ENCODE measurements at regions not wholly inside any gene's neighbourhood (a gene's known extent, or its start where the extent isn't known, plus 50 kb on each side); places are given as distances from the start of the nearest gene placed in this dataset.

GRCh38 chr1:13900583-13900982 lies 200.6 kb downstream of the PRDM2 start:
- Histone ChIP-seq H3K79me2 (ENCODE audit: insufficient read depth, low read length) (no peaks in the 10 kb centered on the region), H3K27me3 (ENCODE audit: control insufficient read depth in 2 of 2, insufficient read depth in 2 of 2, low read length in 2 of 2) (no peaks in the 10 kb centered on the region), H2AFZ (ENCODE audit: insufficient read depth, low read depth, low read length, poor library complexity, severe bottlenecking) (no peak overlapping the region), H3K4me2 (replicated peaks; ENCODE audit: extremely low read depth, low read length, poor library complexity, severe bottlenecking) (no peak overlapping the region), H3K9ac (ENCODE audit: insufficient read depth, low read length, poor library complexity, severe bottlenecking) (no peak overlapping the region), H3K4me3 (replicated peaks in 1 of 3; ENCODE audit: low read depth in 2 of 3, low read length in 3 of 3) (no peak overlapping the region), H4K20me1 (ENCODE audit: insufficient read depth, low read length) (no peaks in the 10 kb centered on the region), H3K9me3 (replicated peaks in 1 of 2; ENCODE audit: control insufficient read depth in 1 of 2, insufficient read depth in 1 of 2, low read length in 2 of 2) (no peaks in the 10 kb centered on the region), H3K36me3 (replicated peaks in 1 of 2; ENCODE audit: control insufficient read depth in 1 of 2, insufficient read depth in 2 of 2, low read length in 2 of 2) (no peaks in the 10 kb centered on the region), H3K27ac (ENCODE audit: low read depth in 1 of 2, low read length in 2 of 2) (no peak overlapping the region), H3K4me1 (ENCODE audit: control insufficient read depth in 1 of 2, insufficient read depth in 2 of 2, low read length in 2 of 2) (no peaks in the 10 kb centered on the region)
- H3K9me3 Mint-ChIP-seq = peaks cover 0 to 12% (median 0%) of the 10 kb centered on the region in 7 donors
- peaks cover 3 to 8% (median 6%) of the 10 kb centered on the region in 3 donors for H3K27me3 Mint-ChIP-seq (ENCODE audit: low read depth in 3 of 3)
- TF ChIP-seq CTCF (IDR thresholded peaks at IDR 0.05) = no peak
- no peak overlapping the region for H3K4me3 Mint-ChIP-seq
- DNase-seq = no peak
- intact Hi-C loops (cut with micrococcal nuclease) = no loop called here
- no peak overlapping the region for H3K27ac Mint-ChIP-seq
- WGBS (ENCODE audit: insufficient coverage) = no CpG with 5 or more reads among the region's 1 CpG
- H3K4me1 Mint-ChIP-seq = no peaks in the 10 kb centered on the region
- no peaks in the 10 kb centered on the region for H3K36me3 Mint-ChIP-seq

- Histone ChIP-seq H3K9me3 (replicated peaks in 1 of 2; ENCODE audit: control insufficient read depth in 1 of 2, insufficient read depth in 1 of 2, low read length in 2 of 2) (no peaks in the 10 kb centered on the region), H3K4me2 (replicated peaks; ENCODE audit: extremely low read depth, low read length, poor library complexity, severe bottlenecking) (no peak overlapping the region), H3K27ac (ENCODE audit: low read depth in 1 of 2, low read length in 2 of 2) (no peak overlapping the region), H2AFZ (ENCODE audit: insufficient read depth, low read depth, low read length, poor library complexity, severe bottlenecking) (no peak overlapping the region), H3K27me3 (ENCODE audit: control insufficient read depth in 2 of 2, insufficient read depth in 2 of 2, low read length in 2 of 2) (no peaks in the 10 kb centered on the region), H3K36me3 (replicated peaks in 1 of 2; ENCODE audit: control insufficient read depth in 1 of 2, insufficient read depth in 2 of 2, low read length in 2 of 2) (no peaks in the 10 kb centered on the region), H3K4me1 (ENCODE audit: control insufficient read depth in 1 of 2, insufficient read depth in 2 of 2, low read length in 2 of 2) (no peaks in the 10 kb centered on the region), H4K20me1 (ENCODE audit: insufficient read depth, low read length) (no peaks in the 10 kb centered on the region), H3K4me3 (replicated peaks in 1 of 3; ENCODE audit: low read depth in 2 of 3, low read length in 3 of 3) (no peak overlapping the region), H3K9ac (ENCODE audit: insufficient read depth, low read length, poor library complexity, severe bottlenecking) (no peak overlapping the region), H3K79me2 (ENCODE audit: insufficient read depth, low read length) (no peaks in the 10 kb centered on the region)
- Mint-ChIP-seq H3K4me3 (no peak overlapping the region), H3K9me3 (peaks cover 0 to 12% (median 0%) of the 10 kb centered on the region in 7 donors), H3K27ac (no peak overlapping the region), H3K4me1 (no peaks in the 10 kb centered on the region), H3K27me3 (ENCODE audit: low read depth in 3 of 3) (peaks cover 4 to 8% (median 6%) of the 10 kb centered on the region in 3 donors), H3K36me3 (no peaks in the 10 kb centered on the region)
- 80% methylated on average over 3 of the region's 10 CpGs for WGBS (ENCODE audit: insufficient coverage)
- no peak for DNase-seq
- intact Hi-C loops (cut with micrococcal nuclease) = no loop called here
- TF ChIP-seq CTCF (IDR thresholded peaks at IDR 0.05) = no peak
These were observed 201.1 kb downstream of the PRDM2 start for GRCh38 chr1:13901039-13901438.
